Hepatocyte (in vitro differentiated cells): ENCODE measurements at regions not wholly inside any gene's neighbourhood (a gene's known extent, or its start where the extent isn't known, plus 50 kb on each side); places are given as distances from the start of the nearest gene placed in this dataset.
"Not testable (repeated sequence)": the region's sequence is repeated elsewhere in the genome, so short reads cannot be mapped to it uniquely, and the experiment has no call there.

Experiments used
- DNase-seq: peaks from one replicate; pipeline ENCODE4 v3.0.0-alpha.2; 2016; ENCODE audit warnings: low spot score
- H2AFZ ChIP-seq: fragments of 200-600 bp; sonication (generic); 2 replicates; pipeline ENCODE4 v1.6.0; 2016; ENCODE audit warnings: antibody characterized with exemption, mild to moderate bottlenecking
- H3K27ac ChIP-seq: fragments of 200-600 bp; sonication (generic); 2 replicates; pipeline ENCODE4 v1.5.1; 2016; ENCODE audit warnings: mild to moderate bottlenecking
- H3K27me3 ChIP-seq: fragments of 200-600 bp; sonication (generic); 2 replicates; pipeline ENCODE4 v1.6.1; 2016
- H3K36me3 ChIP-seq: fragments of 200-600 bp; sonication (generic); replicated peaks from 2 replicates; pipeline ENCODE4 v1.5.1; 2016; ENCODE audit warnings: low read depth; ENCODE audit not compliant: insufficient read depth
- H3K4me1 ChIP-seq: fragments of 200-600 bp; sonication (generic); 2 replicates; pipeline ENCODE4 v1.5.1; 2016; ENCODE audit warnings: mild to moderate bottlenecking, moderate library complexity; ENCODE audit not compliant: insufficient read depth
- H3K4me2 ChIP-seq: fragments of 200-600 bp; sonication (generic); 2 replicates; pipeline ENCODE4 v1.6.0; 2016
- H3K4me3 ChIP-seq: fragments of 200-600 bp; sonication (generic); 2 replicates; pipeline ENCODE4 v1.5.1; 2016; ENCODE audit warnings: mild to moderate bottlenecking
- H3K79me2 ChIP-seq: fragments of 200-600 bp; sonication (generic); 2 replicates; pipeline ENCODE4 v1.6.0; 2017; ENCODE audit warnings: mild to moderate bottlenecking
- H3K9me2 ChIP-seq: fragments of 200-600 bp; sonication (generic); replicated peaks from 2 replicates; pipeline ENCODE4 v1.6.0; 2017; ENCODE audit warnings: mild to moderate bottlenecking; ENCODE audit not compliant: insufficient read depth
- H3K9me3 ChIP-seq: fragments of 200-600 bp; sonication (generic); 2 replicates; pipeline ENCODE4 v1.5.1; 2016; ENCODE audit warnings: low read depth, mild to moderate bottlenecking
- H4K20me1 ChIP-seq: fragments of 200-600 bp; sonication (generic); 2 replicates; pipeline ENCODE4 v1.6.0; 2016; ENCODE audit warnings: mild to moderate bottlenecking; ENCODE audit not compliant: insufficient read depth, poor library complexity, severe bottlenecking
- WGBS: methylation state at CpG from one replicate; pipeline ENCODE4 v1.1.6; 2016; ENCODE audit warnings: low lambda C conversion rate; ENCODE audit errors: missing lambda C conversion rate; 5-methylcytosine and 5-hydroxymethylcytosine counted together

DNA sequence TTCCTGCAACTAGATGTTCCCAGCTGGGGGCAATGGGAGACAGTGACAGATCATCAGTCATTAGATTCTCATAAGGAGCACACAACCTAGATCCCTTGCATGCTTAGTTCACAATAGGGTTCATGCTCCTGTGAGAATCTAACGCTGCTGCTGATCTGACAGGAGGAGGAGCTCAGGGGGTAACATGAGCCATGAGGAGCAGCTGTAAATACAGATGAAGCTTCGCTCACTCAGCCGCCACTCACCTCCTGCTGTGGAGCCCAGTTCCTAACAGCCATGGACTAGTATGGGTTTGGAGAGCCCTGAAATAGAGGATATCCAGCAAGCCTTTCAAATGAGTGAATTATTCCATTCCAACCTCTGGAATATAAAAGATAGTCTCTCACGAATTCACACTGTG is 137.0 kb upstream of the NIPA1 start:
- H3K27me3 ChIP-seq, DNase-seq, H3K4me1 ChIP-seq, H3K4me3 ChIP-seq, H3K36me3 ChIP-seq, H2AFZ ChIP-seq, H3K79me2 ChIP-seq, H3K27ac ChIP-seq, H3K9me2 ChIP-seq, H3K9me3 ChIP-seq, H4K20me1 ChIP-seq, H3K4me2 ChIP-seq: not testable (repeated sequence)
- 67% methylated on average over 4 of the region's 4 CpGs for WGBS

- H3K27me3 ChIP-seq, DNase-seq, H4K20me1 ChIP-seq, H3K4me3 ChIP-seq, H3K9me3 ChIP-seq, H2AFZ ChIP-seq, H3K9me2 ChIP-seq, H3K27ac ChIP-seq, H3K36me3 ChIP-seq, H3K79me2 ChIP-seq, H3K4me2 ChIP-seq, H3K4me1 ChIP-seq: not testable (repeated sequence)
- 87% methylated on average over 2 of the region's 2 CpGs for WGBS
Measured at GRCh38 chr15:22651179-22651578, 135.3 kb upstream of the NIPA1 start.

- Histone ChIP-seq H3K4me2 (peak overlapping the region; percentile 72), H3K4me3 (peak overlapping the region; percentile 55), H3K27ac (peak overlapping the region; percentile 80), H2AFZ (peak overlapping the region; percentile 3)
- not testable (repeated sequence) for H3K9me2 ChIP-seq, H4K20me1 ChIP-seq, H3K9me3 ChIP-seq, H3K4me1 ChIP-seq, H3K36me3 ChIP-seq, H3K79me2 ChIP-seq, H3K27me3 ChIP-seq
- peak; percentile 54 for DNase-seq
- WGBS, result 2% methylated on average over 53 of the region's 110 CpGs
Measured at GRCh38 chr15:22664294-22665058, 122.0 kb upstream of the NIPA1 start.

GRCh38 chr15:22665059-22665702 is 121.3 kb upstream of the NIPA1 start:
- not testable (repeated sequence) for H3K4me1 ChIP-seq, H3K9me3 ChIP-seq, H3K27me3 ChIP-seq, H3K79me2 ChIP-seq, H3K36me3 ChIP-seq, H3K9me2 ChIP-seq, H4K20me1 ChIP-seq
- 18% methylated on average over 11 of the region's 22 CpGs for WGBS
- Histone ChIP-seq H3K4me2 (peak overlapping the region; percentile 72), H3K4me3 (peak overlapping the region; percentile 55), H3K27ac (peak overlapping the region; percentile 80), H2AFZ (peak overlapping the region; percentile 3)
- peak; percentile 36 for DNase-seq

DNA sequence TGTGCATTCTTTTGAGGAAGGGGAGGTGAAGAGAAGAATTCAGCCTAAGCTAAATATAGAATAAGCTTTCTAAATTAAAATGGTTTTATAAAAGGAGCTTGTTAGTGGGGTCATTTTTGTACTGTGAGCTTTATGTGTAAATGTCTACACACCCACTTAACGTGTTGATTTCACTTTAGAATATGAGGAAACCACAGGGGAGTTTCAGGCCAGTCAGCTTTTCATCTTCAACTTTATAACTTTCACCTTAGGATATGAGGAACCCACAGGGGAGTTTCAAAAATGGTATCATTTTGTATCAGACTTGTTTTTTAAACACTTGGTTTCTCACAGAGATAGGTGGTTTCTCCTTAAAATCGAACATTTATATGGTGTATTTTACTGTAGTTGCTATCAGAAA is 120.7 kb upstream of the NIPA1 start:
- H3K36me3 ChIP-seq, H3K4me1 ChIP-seq, H3K79me2 ChIP-seq, H3K9me2 ChIP-seq, H4K20me1 ChIP-seq, DNase-seq, H3K9me3 ChIP-seq, H3K27me3 ChIP-seq: not testable (repeated sequence)
- Histone ChIP-seq H3K4me2 (peak overlapping the region; percentile 72), H3K27ac (peak overlapping the region; percentile 80), H2AFZ (peak overlapping the region; percentile 3), H3K4me3 (peak overlapping the region; percentile 55)
- WGBS, result 62% methylated on average over 2 of the region's 2 CpGs

DNA sequence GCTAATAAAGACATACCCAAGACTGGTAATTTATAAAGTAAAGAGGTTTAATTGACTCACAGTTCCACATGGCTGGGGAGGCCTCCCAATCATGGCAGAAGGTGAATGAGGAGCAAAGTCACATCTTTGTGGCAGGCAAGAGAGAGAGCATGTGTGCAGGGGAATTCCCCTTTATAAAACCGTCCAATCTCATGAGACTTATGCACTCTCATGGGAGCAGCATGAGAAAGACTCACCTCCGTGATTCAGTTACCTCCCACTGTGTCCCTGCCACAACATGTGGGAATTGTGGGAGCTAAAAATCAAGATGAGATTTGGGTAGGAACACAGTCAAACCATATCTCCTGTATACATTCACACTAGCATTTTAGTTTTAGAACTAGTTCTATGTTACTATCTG is 101.7 kb upstream of the NIPA1 start:
- 82% methylated on average over 2 of the region's 2 CpGs for WGBS

GRCh38 chr15:22699881-22700280 is 86.6 kb upstream of the NIPA1 start:
- not testable (repeated sequence) for DNase-seq, H3K27me3 ChIP-seq, H4K20me1 ChIP-seq, H3K4me2 ChIP-seq, H2AFZ ChIP-seq, H3K79me2 ChIP-seq, H3K9me2 ChIP-seq, H3K4me3 ChIP-seq, H3K9me3 ChIP-seq, H3K27ac ChIP-seq, H3K4me1 ChIP-seq, H3K36me3 ChIP-seq
- WGBS, result 78% methylated on average over 3 of the region's 3 CpGs

More for the DNA sequence above, 101.7 kb upstream of the NIPA1 start:
- H3K4me2 ChIP-seq, H3K79me2 ChIP-seq, H4K20me1 ChIP-seq, DNase-seq, H3K27me3 ChIP-seq, H3K9me3 ChIP-seq, H2AFZ ChIP-seq, H3K4me3 ChIP-seq, H3K9me2 ChIP-seq, H3K27ac ChIP-seq, H3K4me1 ChIP-seq, H3K36me3 ChIP-seq: not testable (repeated sequence)

DNA sequence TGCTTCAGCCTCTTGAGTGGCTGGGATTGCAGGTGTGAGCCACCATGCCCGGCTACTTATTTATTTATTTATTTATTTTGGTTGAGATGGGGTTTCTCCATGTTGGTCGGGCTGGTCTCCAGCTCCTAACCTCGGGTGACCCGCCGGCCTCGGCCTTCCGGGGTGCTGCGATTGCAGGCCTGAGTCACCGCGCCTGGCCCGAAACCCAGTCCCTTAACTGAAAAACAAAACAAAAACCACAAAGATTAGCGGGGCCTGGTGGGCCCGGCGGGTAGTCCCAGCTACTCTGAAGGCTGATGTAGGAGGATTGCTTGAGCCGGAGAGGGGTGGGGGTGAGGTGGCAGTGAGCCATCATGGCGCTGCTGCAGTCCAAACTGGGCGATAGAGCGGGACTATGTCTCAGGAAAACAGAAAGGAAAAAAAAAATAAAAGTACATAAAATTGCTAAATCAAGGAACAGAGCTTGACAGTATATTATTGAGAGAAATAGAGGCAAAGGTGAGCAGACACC is 75.6 kb upstream of the NIPA1 start:
- H3K9me2 ChIP-seq, H3K79me2 ChIP-seq, DNase-seq, H3K4me3 ChIP-seq, H3K4me2 ChIP-seq, H3K9me3 ChIP-seq, H2AFZ ChIP-seq, H3K27me3 ChIP-seq, H4K20me1 ChIP-seq, H3K36me3 ChIP-seq, H3K4me1 ChIP-seq: not testable (repeated sequence)
- WGBS, result 95% methylated on average over 18 of the region's 18 CpGs
- H3K27ac ChIP-seq, result peak overlapping the region; percentile 65

DNA sequence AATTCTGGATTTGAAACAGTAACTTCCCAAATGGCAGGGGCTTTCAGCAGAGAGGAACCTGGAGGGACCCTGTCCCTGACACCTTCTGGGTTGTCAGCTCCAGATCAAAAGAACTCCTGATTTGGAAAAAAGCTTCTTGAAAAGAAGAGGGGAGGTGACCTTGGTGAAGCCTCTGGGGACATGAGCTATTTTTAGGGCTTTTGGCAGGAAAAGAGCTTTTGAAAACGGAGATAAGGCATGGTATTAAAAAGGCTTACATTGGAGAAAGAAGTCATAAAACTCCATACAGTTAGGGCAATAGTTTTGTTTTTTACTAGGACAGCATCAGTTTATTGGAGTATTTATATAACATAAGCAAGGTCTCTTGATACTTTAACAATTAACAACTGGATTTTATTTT is 72.5 kb upstream of the NIPA1 start:
- H3K4me2 ChIP-seq, DNase-seq, H3K27me3 ChIP-seq, H2AFZ ChIP-seq, H3K36me3 ChIP-seq, H3K27ac ChIP-seq, H3K4me3 ChIP-seq, H4K20me1 ChIP-seq, H3K4me1 ChIP-seq, H3K9me2 ChIP-seq, H3K9me3 ChIP-seq, H3K79me2 ChIP-seq: not testable (repeated sequence)
- 17% methylated on average over 1 of the region's 1 CpG for WGBS
